ENCODE measurements at regions not wholly inside any gene's neighbourhood (a gene's known extent, or its start where the extent isn't known, plus 50 kb on each side); places are given as distances from the start of the nearest gene placed in this dataset.

- TF ChIP-seq CTCF (IDR thresholded peaks at IDR 0.05; ENCODE audit: low read length) (no peak), EZH2 (optimal IDR thresholded peaks at IDR 0.05; ENCODE audit: low read depth, low read length) (no peak)
These were observed 272.9 kb downstream of the PRL start for GRCh38 chr6:22023937-22024336.

Data from MM.1S (cell line).